ENCODE measurements at regions not wholly inside any gene's neighbourhood (a gene's known extent, or its start where the extent isn't known, plus 50 kb on each side); places are given as distances from the start of the nearest gene placed in this dataset.

DNA sequence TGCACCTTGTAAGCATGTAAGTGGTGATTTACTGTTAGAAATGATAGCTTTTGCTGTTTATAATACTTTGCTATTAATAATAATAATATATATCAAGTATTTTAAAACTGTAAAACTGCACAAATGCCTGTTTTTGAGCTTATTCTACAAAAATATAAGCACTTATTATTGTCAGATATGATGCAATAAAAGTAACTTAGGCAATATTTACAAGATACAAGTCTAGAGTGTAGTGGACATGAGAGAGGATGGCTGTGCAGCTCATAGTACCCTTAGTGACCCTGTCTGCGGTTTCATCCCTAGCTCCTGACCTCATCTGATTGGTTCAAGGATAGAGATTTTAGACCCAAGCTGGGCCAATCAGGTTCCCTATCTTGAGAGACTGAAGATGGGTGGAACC lies 178.4 kb downstream of the MTX2 start:
- ChIA-PET CTCF (no interaction called here), POLR2A (interaction anchor here (0.6 kb wide), 1 partner anchor 1143 kb away, joined by 5 read pairs; no protein-coding TSS in a partner anchor)
- TF ChIP-seq POLR2AphosphoS5 (IDR thresholded peaks at IDR 0.05; ENCODE audit: low read depth, low read length), result no peak
- TF ChIP-seq, protein P1, sequence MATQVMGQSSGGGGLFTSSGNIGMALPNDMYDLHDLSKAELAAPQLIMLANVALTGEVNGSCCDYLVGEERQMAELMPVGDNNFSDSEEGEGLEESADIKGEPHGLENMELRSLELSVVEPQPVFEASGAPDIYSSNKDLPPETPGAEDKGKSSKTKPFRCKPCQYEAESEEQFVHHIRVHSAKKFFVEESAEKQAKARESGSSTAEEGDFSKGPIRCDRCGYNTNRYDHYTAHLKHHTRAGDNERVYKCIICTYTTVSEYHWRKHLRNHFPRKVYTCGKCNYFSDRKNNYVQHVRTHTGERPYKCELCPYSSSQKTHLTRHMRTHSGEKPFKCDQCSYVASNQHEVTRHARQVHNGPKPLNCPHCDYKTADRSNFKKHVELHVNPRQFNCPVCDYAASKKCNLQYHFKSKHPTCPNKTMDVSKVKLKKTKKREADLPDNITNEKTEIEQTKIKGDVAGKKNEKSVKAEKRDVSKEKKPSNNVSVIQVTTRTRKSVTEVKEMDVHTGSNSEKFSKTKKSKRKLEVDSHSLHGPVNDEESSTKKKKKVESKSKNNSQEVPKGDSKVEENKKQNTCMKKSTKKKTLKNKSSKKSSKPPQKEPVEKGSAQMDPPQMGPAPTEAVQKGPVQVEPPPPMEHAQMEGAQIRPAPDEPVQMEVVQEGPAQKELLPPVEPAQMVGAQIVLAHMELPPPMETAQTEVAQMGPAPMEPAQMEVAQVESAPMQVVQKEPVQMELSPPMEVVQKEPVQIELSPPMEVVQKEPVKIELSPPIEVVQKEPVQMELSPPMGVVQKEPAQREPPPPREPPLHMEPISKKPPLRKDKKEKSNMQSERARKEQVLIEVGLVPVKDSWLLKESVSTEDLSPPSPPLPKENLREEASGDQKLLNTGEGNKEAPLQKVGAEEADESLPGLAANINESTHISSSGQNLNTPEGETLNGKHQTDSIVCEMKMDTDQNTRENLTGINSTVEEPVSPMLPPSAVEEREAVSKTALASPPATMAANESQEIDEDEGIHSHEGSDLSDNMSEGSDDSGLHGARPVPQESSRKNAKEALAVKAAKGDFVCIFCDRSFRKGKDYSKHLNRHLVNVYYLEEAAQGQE (IDR thresholded peaks at IDR 0.05; ENCODE audit: insufficient read depth in 1 of 2, low read depth in 2 of 2, low read length in 1 of 2), result no peak
- TF ChIP-seq, protein P2, sequence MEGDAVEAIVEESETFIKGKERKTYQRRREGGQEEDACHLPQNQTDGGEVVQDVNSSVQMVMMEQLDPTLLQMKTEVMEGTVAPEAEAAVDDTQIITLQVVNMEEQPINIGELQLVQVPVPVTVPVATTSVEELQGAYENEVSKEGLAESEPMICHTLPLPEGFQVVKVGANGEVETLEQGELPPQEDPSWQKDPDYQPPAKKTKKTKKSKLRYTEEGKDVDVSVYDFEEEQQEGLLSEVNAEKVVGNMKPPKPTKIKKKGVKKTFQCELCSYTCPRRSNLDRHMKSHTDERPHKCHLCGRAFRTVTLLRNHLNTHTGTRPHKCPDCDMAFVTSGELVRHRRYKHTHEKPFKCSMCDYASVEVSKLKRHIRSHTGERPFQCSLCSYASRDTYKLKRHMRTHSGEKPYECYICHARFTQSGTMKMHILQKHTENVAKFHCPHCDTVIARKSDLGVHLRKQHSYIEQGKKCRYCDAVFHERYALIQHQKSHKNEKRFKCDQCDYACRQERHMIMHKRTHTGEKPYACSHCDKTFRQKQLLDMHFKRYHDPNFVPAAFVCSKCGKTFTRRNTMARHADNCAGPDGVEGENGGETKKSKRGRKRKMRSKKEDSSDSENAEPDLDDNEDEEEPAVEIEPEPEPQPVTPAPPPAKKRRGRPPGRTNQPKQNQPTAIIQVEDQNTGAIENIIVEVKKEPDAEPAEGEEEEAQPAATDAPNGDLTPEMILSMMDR (IDR thresholded peaks at IDR 0.05), result no peak
- no peak for TF ChIP-seq TCF7L2 (IDR thresholded peaks at IDR 0.05; ENCODE audit: low read depth, low read length)
- no peak for ATAC-seq
- BruUV-seq (replicated peaks), result no TSS peak
- no peak for DNase-seq (ENCODE audit: low read depth, low spot score)
- H3K36me3 ChIP-seq (ENCODE audit: control insufficient read depth, insufficient read depth, low read length), result no peaks in the 10 kb centered on the region
- no peak overlapping the region for H3K27ac ChIP-seq (ENCODE audit: low read length)
- in situ Hi-C loops (cut with HindIII; ENCODE audit: low pct_unique_long_range_greater_than_20kb, low sequenced_read_pairs), result no loop called here
- H3K4me1 ChIP-seq (ENCODE audit: control insufficient read depth, insufficient read depth, low read length), result peaks cover 11% of the 10 kb centered on the region; the same call in 1 of the 2 replicates
- no peaks in the 10 kb centered on the region for H3K9me3 ChIP-seq (ENCODE audit: control insufficient read depth, insufficient read depth, low read depth, low read length)
- intact Hi-C loops (cut with micrococcal nuclease; ENCODE audit: unreplicated experiment), result no loop called here
- no peak overlapping the region for H3K4me3 ChIP-seq (ENCODE audit: low read depth in 2 of 2, low read length in 2 of 2)
- no peaks in the 10 kb centered on the region for H3K27me3 ChIP-seq (ENCODE audit: control insufficient read depth, insufficient read depth, low read length)

DNA sequence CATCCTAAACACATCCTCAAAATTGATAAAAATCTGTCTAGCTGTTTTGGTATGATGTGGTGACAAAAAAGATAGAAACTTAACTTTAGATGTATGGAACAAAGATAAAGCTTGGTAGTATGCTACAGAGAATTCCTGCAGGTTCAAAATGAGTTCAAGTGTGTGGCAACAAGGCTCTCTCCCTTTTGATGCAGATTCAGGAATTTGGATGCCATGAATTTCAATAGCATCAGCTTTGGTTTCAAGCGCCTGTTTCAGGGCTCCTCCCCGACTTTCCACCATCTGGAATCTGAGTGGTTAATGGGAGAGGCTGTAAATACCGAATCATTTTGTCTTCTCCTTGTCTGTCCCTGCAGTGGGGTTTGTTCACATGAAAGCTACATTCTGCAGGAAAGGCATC lies 180.6 kb downstream of the MTX2 start:
- no peaks in the 10 kb centered on the region for H3K36me3 ChIP-seq (ENCODE audit: control insufficient read depth, insufficient read depth, low read length)
- no peak overlapping the region for H3K4me3 ChIP-seq (ENCODE audit: low read depth in 2 of 2, low read length in 2 of 2)
- POLR2A ChIA-PET, result interaction anchor here (0.9 kb wide), 1 partner anchor 105 kb away, joined by 3 read pairs; no protein-coding TSS in a partner anchor
- ATAC-seq (no peak), DNase-seq (ENCODE audit: low read depth, low spot score) (no peak)
- no peaks in the 10 kb centered on the region for H3K9me3 ChIP-seq (ENCODE audit: control insufficient read depth, insufficient read depth, low read depth, low read length)
- BruUV-seq (replicated peaks), result no TSS peak
- TF ChIP-seq TCF7L2 (IDR thresholded peaks at IDR 0.05; ENCODE audit: low read depth, low read length) (no peak), POLR2AphosphoS5 (IDR thresholded peaks at IDR 0.05; ENCODE audit: low read depth, low read length) (no peak), SIN3A (IDR thresholded peaks at IDR 0.05; ENCODE audit: borderline replicate concordance, insufficient read depth, low read depth, low read length) (no peak)
- TF ChIP-seq, protein P2 (IDR thresholded peaks at IDR 0.05), result no peak
- TF ChIP-seq, protein P1 (IDR thresholded peaks at IDR 0.05; ENCODE audit: insufficient read depth in 1 of 2, low read depth in 2 of 2, low read length in 1 of 2), result no peak
- H3K4me1 ChIP-seq (ENCODE audit: control insufficient read depth, insufficient read depth, low read length), result peaks cover 11% of the 10 kb centered on the region; the same call in 1 of the 2 replicates
- intact Hi-C loops (cut with micrococcal nuclease; ENCODE audit: unreplicated experiment) (loop anchor here (10.0 kb wide), 1 partner anchor 185 kb away; the partner anchor contains the start of gene MTX2), in situ Hi-C loops (cut with HindIII; ENCODE audit: low pct_unique_long_range_greater_than_20kb, low sequenced_read_pairs) (no loop called here)
- H3K27ac ChIP-seq (ENCODE audit: low read length), result no peak overlapping the region
- CTCF ChIA-PET, result no interaction called here
- H3K27me3 ChIP-seq (ENCODE audit: control insufficient read depth, insufficient read depth, low read length), result no peaks in the 10 kb centered on the region
